ENCODE measurements at regions not wholly inside any gene's neighbourhood (a gene's known extent, or its start where the extent isn't known, plus 50 kb on each side); places are given as distances from the start of the nearest gene placed in this dataset.

GRCh38 chr21:21614966-21615365, 616.8 kb downstream of the NCAM2 start:
- Histone ChIP-seq H3K27me3 (replicated peaks in 1 of 4; ENCODE audit: control insufficient read depth in 3 of 4, extremely low read depth in 1 of 4, insufficient read depth in 3 of 4, low read length in 3 of 4) (no peaks in the 10 kb centered on the region), H2AK5ac (ENCODE audit: low read depth, low read length) (no peak overlapping the region), H2AFZ (ENCODE audit: low read length) (no peak overlapping the region), H2BK15ac (ENCODE audit: low read length) (no peak overlapping the region), H3K27ac (ENCODE audit: low read depth, low read length) (no peak overlapping the region), H3K4ac (replicated peaks; ENCODE audit: insufficient read length, low read depth, low read length) (no peak overlapping the region), H3K23ac (ENCODE audit: insufficient read length) (no peak overlapping the region), H4K5ac (ENCODE audit: insufficient read length, low read depth, low read length) (no peak overlapping the region), H3K79me1 (ENCODE audit: low read depth, low read length) (no peaks in the 10 kb centered on the region), H2BK12ac (ENCODE audit: low read depth, low read length) (no peak overlapping the region), H3K23me2 (ENCODE audit: low read depth, low read length) (no peaks in the 10 kb centered on the region), H2BK120ac (replicated peaks; ENCODE audit: low read depth, low read length) (no peak overlapping the region), H3K36me3 (ENCODE audit: control insufficient read depth in 2 of 4, insufficient read depth in 4 of 4, low read length in 3 of 4) (no peaks in the 10 kb centered on the region), H3K9me3 (ENCODE audit: insufficient read depth in 2 of 2, low read depth in 1 of 2, low read length in 1 of 2) (no peaks in the 10 kb centered on the region), H3K9ac (replicated peaks in 1 of 4; ENCODE audit: extremely low read depth in 1 of 4, low read depth in 3 of 4, low read length in 3 of 4) (no peak overlapping the region), H3K4me2 (ENCODE audit: insufficient read depth in 1 of 2, low read depth in 2 of 2, low read length in 2 of 2) (no peak overlapping the region), H4K20me1 (replicated peaks in 1 of 2; ENCODE audit: control insufficient read depth in 1 of 2, insufficient read depth in 2 of 2, low read length in 2 of 2) (no peaks in the 10 kb centered on the region), H2BK20ac (ENCODE audit: low read length) (no peak overlapping the region), H3K4me1 (replicated peaks in 1 of 4; ENCODE audit: control insufficient read depth in 3 of 4, insufficient read depth in 4 of 4, low read length in 3 of 4) (no peaks in the 10 kb centered on the region), H3K18ac (ENCODE audit: extremely low read depth, low read length) (no peak overlapping the region), H2BK5ac (ENCODE audit: low read depth, low read length) (no peak overlapping the region), H3K4me3 (ENCODE audit: extremely low read depth in 1 of 4, insufficient read depth in 2 of 4, low read depth in 3 of 4, low read length in 4 of 4) (no peak overlapping the region), H4K8ac (ENCODE audit: extremely low read depth, insufficient read depth, low read length) (no peak overlapping the region), H4K91ac (replicated peaks; ENCODE audit: insufficient read length, low read length) (no peak overlapping the region), H3K14ac (ENCODE audit: insufficient read length) (no peak overlapping the region), H3K79me2 (ENCODE audit: control insufficient read depth in 1 of 2, insufficient read depth in 2 of 2, low read length in 2 of 2) (no peaks in the 10 kb centered on the region), H3K56ac (replicated peaks; ENCODE audit: insufficient read length, low read depth, low read length) (peak overlapping the region; percentile 25)
- FAIRE-seq (no peak), DNase-seq (ENCODE audit: low read depth in 1 of 2, low spot score in 2 of 2) (no peak)
- no peak for TF ChIP-seq SRF (IDR thresholded peaks at IDR 0.05; ENCODE audit: low read depth, low read length)
- no peak for TF ChIP-seq GTF2F1 (IDR thresholded peaks at IDR 0.05; ENCODE audit: borderline replicate concordance, low read depth, low read length)
- no peak for TF ChIP-seq JUND (IDR thresholded peaks at IDR 0.05; ENCODE audit: low read length)
- no peak for TF ChIP-seq FOSL1 (IDR thresholded peaks at IDR 0.05; ENCODE audit: insufficient read depth, low read depth, low read length)
- no peak for TF ChIP-seq CTBP2 (IDR thresholded peaks at IDR 0.05; ENCODE audit: borderline replicate concordance, insufficient read depth, insufficient read length, low read length)
- TF ChIP-seq PHF8 (conservative IDR thresholded peaks at IDR 0.05; ENCODE audit: low read depth, low read length): no peak
- TF ChIP-seq ZNF274 (IDR thresholded peaks at IDR 0.05; ENCODE audit: borderline replicate concordance, extremely low read depth, low read length): no peak
- WGBS, 2 experiments (ENCODE audit: extremely low coverage in 1 of 2, insufficient coverage in 1 of 2, insufficient read length in 1 of 2, insufficient replicate concordance in 2 of 2, low coverage in 1 of 2, low lambda C conversion rate in 2 of 2, missing lambda C conversion rate in 1 of 2): 87% methylated on average over 3 of the region's 3 CpGs; no CpG with 5 or more reads in 1 of the 2 experiments
- CTCF ChIA-PET (ENCODE audit: partially characterized antibody): no interaction called here
- POLR2A ChIA-PET (ENCODE audit: partially characterized antibody): no interaction called here

Measured in H1 (cell line).